PC-9 (cell line): ENCODE measurements at regions not wholly inside any gene's neighbourhood (a gene's known extent, or its start where the extent isn't known, plus 50 kb on each side); places are given as distances from the start of the nearest gene placed in this dataset.

ENCODE experiments used
- BruUV-seq: library from RNA; stranded (reverse); fragments of 400-500 nt; replicated peaks from 2 replicates; lab custom pipeline; 2021; lab: Mats Ljungman, UMichigan
- CTCF ChIA-PET: fragments of 300-600 bp; sonication (Branson Sonifier 250); formaldehyde crosslinking; loops from one replicate; lab custom pipeline; 2022; ENCODE audit warnings: antibody characterized with exemption; lab: Charles Lee
- POLR2A ChIA-PET: fragments of 300-600 bp; sonication (Branson Sonifier 250); formaldehyde crosslinking; loops from one replicate; lab custom pipeline; 2022; ENCODE audit warnings: antibody characterized with exemption; ENCODE audit not compliant: unreplicated experiment; lab: Charles Lee
- DNase-seq, 2 experiments: peaks; one replicate each; pipeline versions ENCODE4 v3.0.0 to v3.0.0-alpha.2; 2015 to 2022; ENCODE audit warnings: mixed read lengths in 1 of 2
- H2AFZ ChIP-seq: fragments of 200-600 bp; sonication (generic); 2 replicates; pipeline ENCODE4 v1.8.1; 2017; ENCODE audit warnings: antibody characterized with exemption
- H3F3A ChIP-seq: fragments of 200-600 bp; sonication (generic); 2 replicates; pipeline ENCODE4 v1.8.1; 2017; ENCODE audit warnings: antibody characterized with exemption, mild to moderate bottlenecking, low read depth; ENCODE audit not compliant: insufficient read depth
- H3K27ac ChIP-seq: fragments of 200-600 bp; sonication (generic); 2 replicates; pipeline ENCODE4 v1.6.1; 2016; ENCODE audit warnings: mixed run types
- H3K27me3 ChIP-seq: fragments of 200-600 bp; sonication (generic); 2 replicates; pipeline ENCODE4 v1.6.1; 2016; ENCODE audit warnings: low read depth, mixed run types; ENCODE audit not compliant: insufficient read depth
- H3K36me3 ChIP-seq: fragments of 200-600 bp; sonication (generic); 2 replicates; pipeline ENCODE4 v1.6.1; 2016; ENCODE audit warnings: low read depth, mixed run types
- H3K4me1 ChIP-seq: fragments of 200-600 bp; sonication (generic); replicated peaks from 2 replicates; pipeline ENCODE4 v1.6.1; 2016; ENCODE audit warnings: mixed run types; ENCODE audit not compliant: insufficient read depth
- H3K4me2 ChIP-seq: fragments of 200-600 bp; sonication (generic); 2 replicates; pipeline ENCODE4 v1.6.1; 2017; ENCODE audit warnings: mixed run types
- H3K4me3 ChIP-seq: fragments of 200-600 bp; sonication (generic); 2 replicates; pipeline ENCODE4 v1.6.1; 2016; ENCODE audit warnings: mixed run types
- H3K79me2 ChIP-seq: fragments of 200-600 bp; sonication (generic); 2 replicates; pipeline ENCODE4 v1.6.1; 2017; ENCODE audit warnings: low read depth, mixed run types
- H3K9me2 ChIP-seq: fragments of 200-600 bp; sonication (generic); 2 replicates; pipeline ENCODE4 v1.8.1; 2017; ENCODE audit warnings: mild to moderate bottlenecking; ENCODE audit not compliant: insufficient read depth
- H3K9me3 ChIP-seq: fragments of 200-600 bp; sonication (generic); 2 replicates; pipeline ENCODE4 v1.8.1; 2016; ENCODE audit warnings: low read depth; ENCODE audit not compliant: insufficient read depth
- H4K20me1 ChIP-seq: fragments of 200-600 bp; sonication (generic); 2 replicates; pipeline ENCODE4 v1.8.1; 2017; ENCODE audit not compliant: insufficient read depth
- CTCF ChIP-seq: fragments of 200-600 bp; sonication (generic); conservative IDR thresholded peaks from 2 replicates; pipeline ENCODE4 v1.6.1; 2017; ENCODE audit warnings: mixed run types, antibody characterized with exemption, mild to moderate bottlenecking, moderate library complexity
- EZH2 ChIP-seq: fragments of 200-600 bp; sonication (generic); IDR thresholded peaks from 2 replicates; pipeline ENCODE4 v1.8.0; 2017; ENCODE audit warnings: antibody characterized with exemption, low read depth
- intact Hi-C: fragments of 100-400 bp; cut with micrococcal nuclease; formaldehyde crosslinking; loops from one replicate; pipeline ENCODE4 v1.10.0; 2022; ENCODE audit not compliant: unreplicated experiment

DNA sequence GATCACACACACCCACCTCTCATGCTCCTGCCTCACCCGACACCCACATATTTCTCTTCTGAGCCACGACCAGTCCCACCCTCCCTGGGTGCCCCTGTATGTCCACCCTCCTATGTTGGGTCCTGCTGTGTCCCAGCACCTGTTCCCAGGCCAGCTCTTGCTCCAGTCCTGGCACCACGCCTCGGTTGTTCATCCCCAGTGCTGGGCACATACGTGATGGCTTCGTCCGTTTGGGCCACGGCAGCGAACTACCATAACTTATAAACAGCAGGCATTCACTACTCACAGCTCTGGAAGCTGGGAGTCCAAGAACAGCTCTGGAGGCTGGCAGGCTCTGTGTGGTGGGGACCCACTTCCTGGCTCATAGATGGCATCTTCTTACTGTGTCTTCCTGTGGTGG, 116.9 kb downstream of the BRD1 start:
- Histone ChIP-seq H4K20me1 (0 out of 2 replicates have a peak, but pooled peaks cover 3% of the 10 kb centered on the region), H3K4me1 (no peaks in the 10 kb centered on the region), H3K9me2 (no peaks in the 10 kb centered on the region), H3K36me3 (no peaks in the 10 kb centered on the region), H3K27ac (no peak overlapping the region), H3K4me3 (no peak overlapping the region), H3K79me2 (no peaks in the 10 kb centered on the region), H3K4me2 (no peak overlapping the region), H2AFZ (no peak overlapping the region), H3F3A (no peaks in the 10 kb centered on the region), H3K27me3 (peaks cover 100% of the 10 kb centered on the region), H3K9me3 (no peaks in the 10 kb centered on the region)
- CTCF ChIA-PET, result no interaction called here
- no peak for DNase-seq
- BruUV-seq, result no TSS peak
- POLR2A ChIA-PET, result no interaction called here
- intact Hi-C loops, result no loop called here
- no peak for TF ChIP-seq EZH2
- TF ChIP-seq CTCF, result no peak

DNA sequence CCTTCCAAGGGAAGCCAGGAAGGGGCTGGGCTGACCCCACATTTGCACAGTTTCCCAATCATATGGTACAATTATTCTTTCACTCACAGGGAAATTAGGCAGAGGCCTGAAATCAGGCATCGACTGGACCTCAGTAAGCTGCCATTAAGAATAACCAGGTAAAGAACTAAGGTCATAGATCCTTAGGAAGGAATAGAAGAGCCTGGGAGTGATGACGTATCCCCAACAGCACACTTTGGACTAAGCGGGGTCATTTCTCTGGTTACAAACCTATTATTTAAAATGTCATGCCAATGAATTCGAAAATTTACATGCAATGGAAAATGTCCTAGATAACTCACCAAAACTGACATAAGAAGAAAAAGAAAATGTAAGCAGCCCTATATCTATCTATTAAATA, 118.2 kb downstream of the BRD1 start:
- no peaks in the 10 kb centered on the region for H3F3A ChIP-seq
- H2AFZ ChIP-seq, result no peak overlapping the region
- ChIA-PET POLR2A (no interaction called here), CTCF (no interaction called here)
- H3K9me2 ChIP-seq, result no peaks in the 10 kb centered on the region
- intact Hi-C loops, result no loop called here
- no peak for DNase-seq
- H3K4me1 ChIP-seq, result no peaks in the 10 kb centered on the region
- H4K20me1 ChIP-seq, result 0 out of 2 replicates have a peak, but pooled peaks cover 3% of the 10 kb centered on the region
- H3K27ac ChIP-seq, result no peak overlapping the region
- peaks cover 100% of the 10 kb centered on the region for H3K27me3 ChIP-seq
- no peaks in the 10 kb centered on the region for H3K36me3 ChIP-seq
- no peak for TF ChIP-seq CTCF
- TF ChIP-seq EZH2, result no peak
- no peaks in the 10 kb centered on the region for H3K79me2 ChIP-seq
- H3K9me3 ChIP-seq, result no peaks in the 10 kb centered on the region
- no peak overlapping the region for H3K4me3 ChIP-seq
- no peak overlapping the region for H3K4me2 ChIP-seq
- no TSS peak for BruUV-seq

DNA sequence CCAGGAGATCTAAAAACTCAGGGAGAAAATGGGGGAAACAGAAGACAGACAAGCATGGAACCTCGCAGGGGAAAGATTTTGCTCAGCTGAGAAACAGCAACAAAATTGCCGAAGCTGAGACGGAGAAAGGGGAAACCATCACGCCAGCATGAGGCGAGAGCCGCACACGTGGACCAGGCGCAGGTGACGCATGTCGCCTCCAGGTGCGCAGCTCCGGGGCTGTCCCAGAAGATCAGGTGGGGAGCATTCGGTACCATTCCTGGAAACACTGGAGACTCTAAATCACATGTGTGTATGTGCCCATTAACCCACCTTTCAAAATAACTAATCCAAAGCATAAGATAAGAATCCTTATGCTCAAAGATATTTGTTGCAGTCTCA, 121.7 kb downstream of the BRD1 start:
- Histone ChIP-seq H4K20me1 (0 out of 2 replicates have a peak, but pooled peaks cover 3% of the 10 kb centered on the region), H3F3A (no peaks in the 10 kb centered on the region), H3K9me2 (no peaks in the 10 kb centered on the region), H3K4me3 (no peak overlapping the region), H3K27ac (no peak overlapping the region), H3K79me2 (no peaks in the 10 kb centered on the region), H3K27me3 (peaks cover 100% of the 10 kb centered on the region), H3K9me3 (peaks cover 18% of the 10 kb centered on the region), H3K36me3 (no peaks in the 10 kb centered on the region), H3K4me2 (no peak overlapping the region), H3K4me1 (no peaks in the 10 kb centered on the region), H2AFZ (no peak overlapping the region)
- DNase-seq, result no peak
- intact Hi-C loops, result no loop called here
- ChIA-PET CTCF (no interaction called here), POLR2A (no interaction called here)
- no peak for TF ChIP-seq CTCF
- TF ChIP-seq EZH2, result no peak
- BruUV-seq, result no TSS peak
